KMS-11 (cell line): ENCODE measurements at regions not wholly inside any gene's neighbourhood (a gene's known extent, or its start where the extent isn't known, plus 50 kb on each side); places are given as distances from the start of the nearest gene placed in this dataset.

Experiments used
- H2AFZ ChIP-seq: fragments of 200-600 bp; sonication (generic); 2 replicates; pipeline ENCODE4 v1.6.1; 2016; ENCODE audit warnings: antibody characterized with exemption, mixed run types, low read depth
- H3K27ac ChIP-seq: fragments of 200-600 bp; sonication (generic); 2 replicates; pipeline ENCODE4 v1.6.1; 2016; ENCODE audit warnings: mild to moderate bottlenecking, mixed run types
- H3K27me3 ChIP-seq: fragments of 200-600 bp; sonication (generic); 2 replicates; pipeline ENCODE4 v1.6.1; 2017; ENCODE audit warnings: mild to moderate bottlenecking, low read depth, mixed run types, moderate library complexity; ENCODE audit not compliant: insufficient read depth
- H3K36me3 ChIP-seq: fragments of 200-600 bp; sonication (generic); 2 replicates; pipeline ENCODE4 v1.6.1; 2017; ENCODE audit warnings: mild to moderate bottlenecking, mixed run types; ENCODE audit not compliant: insufficient read depth
- H3K4me1 ChIP-seq: fragments of 200-600 bp; sonication (generic); 2 replicates; pipeline ENCODE4 v1.6.1; 2016; ENCODE audit warnings: mild to moderate bottlenecking, low read depth, mixed run types; ENCODE audit not compliant: poor library complexity, severe bottlenecking
- H3K4me2 ChIP-seq: fragments of 200-600 bp; sonication (generic); 2 replicates; pipeline ENCODE4 v1.7.0; 2016; ENCODE audit warnings: mild to moderate bottlenecking, mixed run types
- H3K4me3 ChIP-seq: fragments of 200-600 bp; sonication (generic); IDR thresholded peaks from 2 replicates; pipeline ENCODE4 v1.6.1; 2017; ENCODE audit warnings: low read depth, low read length, mixed read lengths; ENCODE audit not compliant: insufficient read depth
- H3K79me2 ChIP-seq: fragments of 200-600 bp; sonication (generic); 2 replicates; pipeline ENCODE4 v1.6.1; 2016; ENCODE audit warnings: low read depth, mixed run types; ENCODE audit not compliant: insufficient read depth
- H3K9ac ChIP-seq: fragments of 200-600 bp; sonication (generic); 2 replicates; pipeline ENCODE4 v1.6.1; 2016; ENCODE audit warnings: mild to moderate bottlenecking, mixed run types
- H4K20me1 ChIP-seq: fragments of 200-600 bp; sonication (generic); 2 replicates; pipeline ENCODE4 v1.6.1; 2016; ENCODE audit warnings: mild to moderate bottlenecking, mixed run types; ENCODE audit not compliant: insufficient read depth
- CTCF ChIP-seq: fragments of 200-600 bp; sonication (generic); conservative IDR thresholded peaks from 2 replicates; pipeline ENCODE4 v1.6.1; 2017; ENCODE audit warnings: low read depth, mild to moderate bottlenecking, antibody characterized with exemption, low read length, moderate library complexity, mixed read lengths

- no peak overlapping the region for H2AFZ ChIP-seq
- H3K4me2 ChIP-seq: no peak overlapping the region
- H4K20me1 ChIP-seq: no peaks in the 10 kb centered on the region
- no peak overlapping the region for H3K4me3 ChIP-seq
- no peaks in the 10 kb centered on the region for H3K36me3 ChIP-seq
- no peak overlapping the region for H3K27ac ChIP-seq
- no peaks in the 10 kb centered on the region for H3K27me3 ChIP-seq
- TF ChIP-seq CTCF: no peak
- no peak overlapping the region for H3K9ac ChIP-seq
- no peaks in the 10 kb centered on the region for H3K4me1 ChIP-seq
- no peaks in the 10 kb centered on the region for H3K79me2 ChIP-seq
These were observed 912.7 kb upstream of the NR2F2 start for GRCh38 chr15:95417761-95418160.

GRCh38 chr15:95422255-95422654, 908.2 kb upstream of the NR2F2 start:
- H3K4me3 ChIP-seq: no peak overlapping the region
- no peaks in the 10 kb centered on the region for H4K20me1 ChIP-seq
- H3K4me2 ChIP-seq: no peak overlapping the region
- H3K9ac ChIP-seq: no peak overlapping the region
- no peaks in the 10 kb centered on the region for H3K4me1 ChIP-seq
- no peaks in the 10 kb centered on the region for H3K36me3 ChIP-seq
- no peaks in the 10 kb centered on the region for H3K79me2 ChIP-seq
- H3K27ac ChIP-seq: no peak overlapping the region
- H2AFZ ChIP-seq: no peak overlapping the region
- no peaks in the 10 kb centered on the region for H3K27me3 ChIP-seq
- no peak for TF ChIP-seq CTCF

- Histone ChIP-seq H3K4me3 (no peak overlapping the region), H3K27ac (no peak overlapping the region), H3K27me3 (no peaks in the 10 kb centered on the region), H4K20me1 (no peaks in the 10 kb centered on the region), H2AFZ (no peak overlapping the region), H3K79me2 (no peaks in the 10 kb centered on the region), H3K9ac (no peak overlapping the region), H3K36me3 (no peaks in the 10 kb centered on the region), H3K4me2 (no peak overlapping the region), H3K4me1 (no peaks in the 10 kb centered on the region)
- no peak for TF ChIP-seq CTCF
These were observed 904.6 kb upstream of the NR2F2 start for GRCh38 chr15:95425859-95426258.

- Histone ChIP-seq H3K27ac (no peak overlapping the region), H3K4me1 (no peaks in the 10 kb centered on the region), H3K4me3 (no peak overlapping the region), H3K27me3 (no peaks in the 10 kb centered on the region), H3K79me2 (no peaks in the 10 kb centered on the region), H2AFZ (no peak overlapping the region), H3K36me3 (no peaks in the 10 kb centered on the region), H3K9ac (no peak overlapping the region), H3K4me2 (no peak overlapping the region), H4K20me1 (no peaks in the 10 kb centered on the region)
- TF ChIP-seq CTCF: no peak
These were observed 901.2 kb upstream of the NR2F2 start for GRCh38 chr15:95429345-95429744.

GRCh38 chr15:95431518-95431917, 899.0 kb upstream of the NR2F2 start:
- Histone ChIP-seq H3K9ac (no peak overlapping the region), H3K79me2 (no peaks in the 10 kb centered on the region), H3K27ac (no peak overlapping the region), H3K36me3 (no peaks in the 10 kb centered on the region), H4K20me1 (no peaks in the 10 kb centered on the region), H3K4me2 (no peak overlapping the region), H3K4me1 (no peaks in the 10 kb centered on the region), H2AFZ (no peak overlapping the region), H3K27me3 (no peaks in the 10 kb centered on the region), H3K4me3 (no peak overlapping the region)
- no peak for TF ChIP-seq CTCF
